HG03565 (cell line): ENCODE measurements at regions not wholly inside any gene's neighbourhood (a gene's known extent, or its start where the extent isn't known, plus 50 kb on each side); places are given as distances from the start of the nearest gene placed in this dataset.
"Not testable (repeated sequence)": the region's sequence is repeated elsewhere in the genome, so short reads cannot be mapped to it uniquely, and the experiment has no call there.

Experiments used
- ATAC-seq: cut with Tn5 transposase; IDR thresholded peaks from one replicate; pipeline ENCODE4 v1.9.1; 2021; ENCODE audit warnings: mild to moderate bottlenecking, moderate library complexity; ENCODE audit not compliant: unreplicated experiment

DNA sequence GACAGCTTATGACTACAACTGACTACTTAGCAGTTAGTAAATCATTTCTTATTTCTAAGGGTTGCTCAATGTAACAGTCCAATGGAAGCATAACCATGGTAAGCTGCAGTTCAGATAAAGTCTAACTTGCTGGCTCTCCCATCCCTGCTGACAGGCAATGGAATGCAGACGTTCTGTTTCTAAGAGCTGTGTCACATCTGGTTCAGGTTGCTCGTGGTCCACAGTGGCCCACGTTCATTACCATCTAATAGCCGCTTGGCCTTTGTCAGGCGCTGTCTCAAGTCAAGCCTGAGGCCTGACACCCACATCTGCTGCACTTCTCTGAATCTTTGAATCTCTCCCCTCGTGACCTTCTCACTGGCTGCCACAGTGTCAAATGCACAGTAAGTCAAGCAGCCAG, 240.8 kb downstream of the FGFR2 start:
- ATAC-seq, result no peak

DNA sequence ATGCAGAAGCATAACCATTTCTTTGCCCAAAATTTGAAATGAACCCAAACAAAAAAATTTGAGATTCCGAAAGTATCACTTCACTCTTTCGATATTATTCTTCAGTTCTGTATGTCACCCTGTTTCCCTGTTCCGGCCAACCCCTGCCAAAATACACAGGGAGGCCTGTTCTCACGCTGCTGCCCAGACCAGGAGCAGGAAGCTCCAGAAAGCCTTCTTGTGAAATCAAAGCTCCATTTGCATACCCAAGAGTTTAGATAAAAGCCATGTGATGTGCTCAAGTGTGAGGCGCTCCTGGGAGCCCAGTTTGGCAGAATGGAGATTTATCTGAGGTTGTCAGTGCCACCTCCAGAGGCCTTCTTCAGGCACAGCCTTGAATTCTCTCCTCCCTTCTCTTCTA, 236.2 kb downstream of the FGFR2 start:
- ATAC-seq, result no peak

DNA sequence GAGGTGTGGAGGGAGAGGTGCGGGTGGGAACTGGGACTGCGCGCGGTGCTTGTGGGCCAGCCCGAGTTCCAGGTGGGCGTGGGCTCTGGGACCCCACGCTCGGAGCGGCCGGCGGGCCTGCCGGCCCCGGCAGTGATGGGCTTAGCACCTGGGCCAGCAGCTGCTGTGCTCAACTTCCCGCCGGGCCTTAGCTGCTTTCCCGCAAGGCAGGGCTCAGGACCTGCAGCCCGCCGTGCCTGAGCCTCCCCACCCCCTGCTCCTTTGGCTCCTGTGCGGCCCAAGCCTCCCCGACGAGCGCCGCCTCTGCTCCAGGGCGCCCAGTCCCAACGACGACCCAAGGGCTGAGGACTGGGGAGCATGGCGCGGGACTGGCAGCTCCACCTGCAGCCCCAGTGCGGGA, 232.7 kb downstream of the FGFR2 start:
- ATAC-seq, result no peak

DNA sequence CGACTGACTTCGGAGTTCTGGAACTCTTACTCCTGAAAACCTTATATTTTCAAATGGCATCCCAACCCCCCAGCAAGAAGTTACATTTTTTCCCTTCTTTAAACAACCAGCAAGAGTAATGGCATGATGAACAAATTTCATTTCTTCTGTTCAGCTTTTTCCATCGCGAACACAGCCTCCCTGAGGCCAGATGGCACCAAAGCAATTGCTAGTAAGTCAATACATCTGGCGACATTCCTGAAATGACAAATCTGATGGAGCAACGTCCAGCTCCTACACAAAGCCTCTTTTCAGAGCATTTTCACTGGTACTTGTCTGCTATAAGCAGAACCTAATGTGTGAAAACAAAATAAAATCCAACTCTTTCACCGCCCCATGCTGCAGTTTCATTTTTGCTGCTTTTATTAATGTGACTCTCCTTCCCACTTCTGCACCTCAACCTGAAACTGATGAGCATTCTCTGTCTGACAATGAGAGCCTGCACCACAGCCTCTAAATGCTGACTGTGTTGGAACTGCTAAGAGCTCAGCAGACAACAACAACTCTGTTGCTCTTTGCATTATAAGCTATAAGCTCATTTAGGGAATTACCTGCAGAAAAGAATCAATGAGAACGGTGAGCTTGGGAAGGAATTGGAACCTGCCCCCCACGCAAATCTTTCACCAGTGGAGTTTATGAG, 229.8 kb downstream of the FGFR2 start:
- ATAC-seq, result no peak

DNA sequence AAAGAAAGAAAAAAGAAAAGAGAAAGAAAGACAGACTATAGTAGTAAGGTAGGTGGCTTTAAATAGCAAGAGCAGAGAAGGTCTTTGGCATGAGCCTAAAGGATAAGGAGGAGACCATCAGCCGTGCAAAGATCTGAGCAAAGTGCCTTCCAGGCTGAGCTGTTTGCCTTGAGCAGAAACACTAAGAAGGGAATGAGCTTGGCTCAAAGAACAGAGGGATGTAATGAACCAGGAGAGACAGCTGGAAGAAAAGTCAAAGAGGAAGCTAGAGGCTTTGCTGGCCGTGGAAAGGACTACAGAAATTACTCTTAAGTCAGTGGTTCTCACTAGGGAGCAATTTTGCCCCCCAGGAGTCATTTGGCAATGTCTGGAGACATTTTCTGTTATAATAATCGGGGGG, 228.6 kb downstream of the FGFR2 start:
- no peak for ATAC-seq

DNA sequence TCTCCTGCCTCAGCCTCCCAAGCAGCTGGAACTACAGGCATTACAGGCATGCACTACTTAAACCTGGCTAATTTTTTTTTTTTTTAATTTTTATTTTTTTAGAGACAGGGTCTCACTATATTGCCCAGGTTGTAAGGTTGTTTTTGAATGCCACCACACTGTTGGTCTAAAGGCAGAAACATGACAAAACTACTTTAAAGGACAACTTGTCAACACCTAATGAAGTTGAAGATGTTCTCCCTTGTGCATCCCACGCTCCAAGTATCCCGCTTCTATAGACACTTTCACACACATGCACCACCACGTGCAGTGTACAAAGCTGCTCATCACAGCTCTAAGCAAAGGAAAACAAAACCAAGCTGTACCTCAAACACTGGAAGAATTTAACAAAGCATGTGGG, 226.4 kb downstream of the FGFR2 start:
- no peak for ATAC-seq

DNA sequence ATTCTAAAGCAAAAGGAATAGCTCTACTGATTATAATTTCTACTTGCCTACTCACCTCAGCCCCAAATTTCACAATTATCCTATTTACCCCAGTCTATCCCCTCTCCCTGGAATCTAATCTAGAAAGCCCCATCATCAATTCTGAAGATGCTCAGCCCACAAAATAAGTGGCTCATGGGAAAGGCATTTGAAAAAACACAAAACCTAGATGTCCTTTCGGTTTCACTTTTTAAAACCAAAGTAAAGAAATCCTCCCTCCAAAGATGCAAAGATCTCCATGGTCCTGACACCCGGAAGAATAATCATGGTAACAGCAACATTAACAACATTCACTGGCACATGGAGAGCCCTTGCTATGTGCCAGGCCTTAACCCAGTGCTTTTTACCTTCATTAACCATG, 224.8 kb downstream of the FGFR2 start:
- ATAC-seq, result no peak

DNA sequence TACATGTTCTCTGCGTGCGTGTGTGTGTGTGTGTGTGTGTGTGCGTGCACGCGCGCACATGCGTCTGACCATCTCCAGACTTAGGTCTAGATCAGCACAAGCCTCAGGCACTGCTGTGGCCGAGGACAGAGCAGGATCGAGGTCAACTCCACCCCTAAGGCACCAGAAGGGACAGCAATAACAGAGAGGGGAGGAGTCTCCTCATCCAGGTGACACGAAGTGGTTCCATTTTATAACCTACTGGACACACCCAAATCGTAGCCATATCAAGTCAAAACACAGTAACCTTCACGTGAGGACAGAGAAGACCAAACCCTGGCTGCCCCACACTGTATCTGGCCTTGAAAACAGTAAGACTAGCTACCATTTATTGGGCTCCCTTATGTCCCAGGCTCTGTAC, 224.1 kb downstream of the FGFR2 start:
- ATAC-seq, result no peak

DNA sequence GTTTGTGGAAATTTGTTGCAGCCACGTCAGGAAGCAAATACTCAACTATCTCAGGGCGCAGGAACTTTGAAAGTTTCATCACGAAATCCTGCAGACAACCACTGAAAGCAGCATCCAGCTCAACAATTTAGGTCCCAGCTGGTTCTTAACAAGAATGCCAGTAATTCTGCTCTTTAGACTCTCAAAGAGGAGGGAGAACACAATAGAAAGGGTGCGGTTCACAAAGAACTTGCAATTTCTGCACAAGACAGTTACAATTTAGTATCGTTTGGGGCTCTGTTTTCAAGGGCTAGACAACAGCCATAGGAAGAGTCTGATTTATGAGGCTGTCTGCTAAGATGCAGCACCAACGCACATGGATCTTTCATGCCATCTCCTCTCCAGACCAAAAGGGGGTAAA, 223.1 kb downstream of the FGFR2 start:
- no peak for ATAC-seq

DNA sequence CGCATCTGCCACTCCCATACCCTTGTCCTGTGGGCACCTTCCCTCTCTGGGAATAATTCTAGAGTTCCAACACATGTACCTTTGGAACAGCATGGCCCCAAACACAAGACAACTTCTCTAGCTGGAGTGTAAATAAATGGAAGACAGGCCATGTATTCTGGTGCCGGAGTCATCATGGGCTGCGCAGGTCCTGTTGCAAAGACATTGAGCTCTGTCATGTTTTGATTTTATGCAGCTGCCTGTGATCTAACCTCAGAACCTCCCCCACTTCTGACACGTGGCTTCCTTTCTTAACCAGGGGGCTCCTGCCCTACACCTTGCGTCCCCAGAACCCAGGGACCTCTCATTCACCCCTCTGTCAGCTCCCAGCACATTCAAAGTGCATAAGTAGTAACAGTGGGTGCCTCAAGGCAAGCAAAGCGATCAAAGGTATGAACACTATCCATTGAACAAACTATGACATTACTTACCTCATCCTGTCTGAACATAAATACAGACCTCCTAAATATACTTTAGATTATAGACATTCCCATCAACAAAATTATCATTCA, 219.9 kb downstream of the FGFR2 start:
- no peak for ATAC-seq

DNA sequence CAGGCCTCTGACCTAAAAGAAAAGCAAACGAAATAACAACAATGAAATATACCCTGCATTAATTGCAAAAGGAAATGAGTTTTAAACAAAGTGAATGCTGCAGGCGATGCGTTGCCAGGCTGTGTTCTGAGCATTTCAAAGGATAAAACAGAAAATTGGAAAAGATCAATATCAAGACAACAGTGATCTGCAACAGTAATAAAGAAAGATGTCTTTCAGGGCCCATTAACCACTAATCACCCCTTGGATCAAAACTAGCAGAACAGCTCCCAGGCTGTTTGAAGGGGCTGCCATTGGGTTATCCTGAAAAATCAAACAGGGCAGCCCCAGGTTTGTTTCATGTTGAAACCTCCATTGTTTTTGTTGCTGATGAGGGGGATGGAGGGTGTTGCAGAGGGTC, 219.2 kb downstream of the FGFR2 start:
- ATAC-seq, result no peak

DNA sequence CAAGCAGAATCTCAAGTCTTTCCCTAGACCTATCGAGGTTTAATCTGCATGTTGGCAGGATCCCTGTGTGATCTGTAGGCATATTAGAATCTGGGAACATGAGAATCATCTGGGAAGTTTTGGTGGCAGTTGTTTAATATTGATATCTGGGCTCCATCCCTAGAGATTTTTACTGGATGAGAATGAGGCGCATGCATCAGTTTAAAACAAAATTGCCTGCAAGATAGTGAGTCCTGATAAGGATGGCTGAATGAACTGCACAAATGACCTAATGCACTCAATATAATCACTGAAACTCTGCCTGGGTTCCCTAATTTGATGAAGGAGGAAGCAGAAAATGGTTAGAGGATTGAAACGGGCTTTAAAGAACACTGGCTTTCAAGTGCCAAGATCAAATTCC, 218.0 kb downstream of the FGFR2 start:
- no peak for ATAC-seq

DNA sequence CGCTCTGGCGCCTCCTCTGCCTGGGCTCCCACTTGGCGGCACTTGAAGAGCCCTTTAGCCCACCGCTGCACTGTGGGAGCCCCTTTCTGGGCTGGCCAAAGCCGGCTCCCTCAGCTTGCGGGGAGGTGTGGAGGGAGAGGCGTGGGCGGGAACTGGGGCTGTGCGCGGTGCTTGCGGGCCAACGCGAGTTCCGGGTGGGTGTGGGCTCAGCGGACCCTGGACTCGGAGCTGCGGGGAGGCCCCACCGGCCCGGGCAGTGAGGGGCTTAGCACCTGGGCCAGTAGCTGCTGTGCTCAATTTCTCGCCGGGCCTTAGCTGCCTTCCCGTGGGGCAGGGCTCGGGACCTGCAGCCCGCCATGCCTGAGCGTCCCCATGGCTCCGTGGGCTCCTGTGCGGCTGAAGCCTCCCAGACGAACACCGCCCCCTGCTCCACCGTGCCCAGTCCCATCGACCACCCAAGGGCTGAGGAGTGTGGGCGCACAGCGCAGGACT, 216.2 kb downstream of the FGFR2 start:
- ATAC-seq, result not testable (repeated sequence)

DNA sequence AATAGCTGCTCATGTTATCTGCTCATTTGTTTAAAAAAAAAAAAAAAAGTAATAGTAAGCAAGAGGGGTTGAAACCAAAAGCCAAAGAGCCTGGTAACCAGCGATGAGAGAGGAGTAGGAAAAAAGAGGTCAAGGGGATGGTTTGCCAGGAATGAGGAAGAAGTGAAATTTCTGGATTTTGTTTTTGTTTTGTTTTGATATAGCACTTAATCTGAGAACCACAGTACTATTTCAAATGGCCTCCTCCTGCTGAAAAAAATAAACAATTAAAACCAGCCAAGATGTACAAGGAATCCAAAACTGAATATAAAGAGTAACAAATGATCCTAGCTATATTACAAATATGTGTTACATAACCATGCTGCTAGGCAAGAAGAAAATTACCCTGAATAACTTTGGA, 213.1 kb downstream of the FGFR2 start:
- ATAC-seq, result no peak

DNA sequence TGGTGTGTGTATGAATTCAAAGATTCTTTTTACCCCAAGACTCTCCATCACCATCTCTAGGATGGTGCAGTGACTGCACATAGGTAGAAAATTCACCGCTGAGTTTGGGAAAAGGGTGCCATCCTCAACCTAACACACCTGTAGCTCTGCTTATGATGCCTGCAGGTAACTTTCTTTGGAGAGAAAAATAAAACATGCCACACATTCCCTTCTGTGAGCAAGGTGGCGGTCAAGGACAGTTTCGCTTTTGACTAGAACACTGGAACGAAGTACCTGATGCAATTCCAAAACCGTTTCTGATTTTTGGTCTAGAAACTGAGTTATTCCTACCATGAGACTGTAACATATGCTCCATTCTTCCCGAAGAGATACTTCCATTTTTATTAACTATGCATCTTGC, 205.6 kb downstream of the FGFR2 start:
- no peak for ATAC-seq

DNA sequence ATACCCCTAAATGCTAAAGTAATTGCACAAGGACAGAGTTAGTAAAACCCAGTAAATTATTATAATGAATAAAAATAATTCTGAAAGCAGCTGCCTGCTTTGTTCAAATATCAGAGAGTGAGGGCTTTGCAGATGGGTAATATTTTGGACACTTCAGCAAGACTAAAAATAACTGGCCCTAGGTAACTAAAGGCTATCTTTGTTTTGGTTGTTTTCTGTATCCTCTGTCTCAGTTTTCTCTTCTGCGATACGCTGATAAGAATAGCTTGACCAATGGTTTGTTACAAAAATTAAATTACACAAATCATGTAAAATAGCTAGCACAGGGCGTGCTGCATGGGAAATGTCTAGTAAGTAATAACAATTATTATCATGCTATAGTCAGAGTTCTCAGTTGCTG, 204.7 kb downstream of the FGFR2 start:
- ATAC-seq, result no peak

DNA sequence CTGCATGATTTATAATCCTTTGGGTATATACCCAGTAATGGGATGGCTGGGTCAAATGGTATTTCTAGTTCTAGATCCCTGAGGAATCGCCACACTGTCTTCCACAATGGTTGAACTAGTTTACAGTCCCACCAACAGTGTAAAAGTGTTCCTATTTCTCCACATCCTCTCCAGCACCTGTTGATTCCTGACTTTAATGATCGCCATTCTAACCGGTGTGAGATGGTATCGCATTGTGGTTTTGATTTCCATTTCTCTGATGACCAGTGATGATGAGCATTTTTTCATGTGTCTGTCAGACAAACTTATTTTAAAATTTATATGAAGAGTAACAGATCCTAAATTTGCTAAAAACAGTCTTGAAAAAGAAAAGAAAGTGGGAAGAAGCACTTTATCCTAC, 197.7 kb downstream of the FGFR2 start:
- not testable (repeated sequence) for ATAC-seq

DNA sequence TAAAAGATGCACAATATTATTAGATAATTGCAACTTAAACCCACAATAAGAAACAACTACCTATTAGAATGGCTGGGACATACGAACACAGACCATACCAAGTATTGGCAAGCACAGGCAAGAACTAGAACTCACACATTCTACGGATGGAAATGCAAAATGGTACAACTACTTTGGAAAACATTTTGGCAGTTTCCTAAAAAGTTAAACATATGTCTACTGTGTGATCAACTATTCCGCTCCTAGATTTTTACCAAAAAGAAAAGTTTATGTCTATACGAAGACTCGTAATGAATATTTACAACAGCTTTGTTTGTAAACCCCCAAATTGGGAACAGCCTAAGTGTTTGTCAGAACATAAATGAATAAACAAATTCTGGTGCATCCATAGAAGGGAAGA, 194.7 kb downstream of the FGFR2 start:
- no peak for ATAC-seq

DNA sequence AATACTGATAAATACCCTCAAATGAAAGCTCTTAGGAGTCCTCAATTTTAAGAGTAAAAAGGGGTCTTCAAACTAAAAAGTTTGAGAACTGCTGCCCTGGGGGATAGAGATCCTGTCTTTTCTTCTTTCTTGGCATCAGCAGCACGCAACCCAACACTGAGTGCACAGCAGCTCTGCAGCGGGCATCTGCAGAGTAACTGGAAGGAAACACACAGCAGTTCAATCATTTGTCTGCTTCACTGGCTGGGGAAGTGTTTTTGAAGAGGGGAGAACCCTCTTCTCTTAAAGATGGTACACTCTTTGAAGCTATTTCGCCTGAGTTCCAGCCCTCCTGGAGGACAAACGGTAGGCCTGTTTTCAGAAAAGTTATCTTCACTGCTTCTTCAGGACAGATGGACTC, 193.6 kb downstream of the FGFR2 start:
- no peak for ATAC-seq

DNA sequence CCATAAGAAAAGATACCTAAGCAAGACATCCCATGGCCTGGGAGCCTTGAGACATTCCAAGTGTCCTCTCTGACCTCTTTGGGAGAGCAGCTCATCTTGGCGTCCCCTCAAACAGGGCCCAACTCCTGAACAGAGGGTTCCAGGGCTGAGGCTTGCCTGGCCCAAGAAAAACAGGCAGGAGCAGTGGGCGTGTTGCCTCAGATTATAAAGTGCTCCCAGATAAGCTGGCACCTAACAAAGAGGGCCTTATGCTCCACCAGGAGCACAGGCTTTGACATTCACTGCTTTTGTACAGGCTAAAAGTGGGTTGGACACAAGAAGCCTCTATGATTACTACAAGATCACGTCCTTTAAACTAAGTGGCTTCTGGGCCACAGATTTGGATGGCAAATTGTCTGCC, 193.1 kb downstream of the FGFR2 start:
- no peak for ATAC-seq

DNA sequence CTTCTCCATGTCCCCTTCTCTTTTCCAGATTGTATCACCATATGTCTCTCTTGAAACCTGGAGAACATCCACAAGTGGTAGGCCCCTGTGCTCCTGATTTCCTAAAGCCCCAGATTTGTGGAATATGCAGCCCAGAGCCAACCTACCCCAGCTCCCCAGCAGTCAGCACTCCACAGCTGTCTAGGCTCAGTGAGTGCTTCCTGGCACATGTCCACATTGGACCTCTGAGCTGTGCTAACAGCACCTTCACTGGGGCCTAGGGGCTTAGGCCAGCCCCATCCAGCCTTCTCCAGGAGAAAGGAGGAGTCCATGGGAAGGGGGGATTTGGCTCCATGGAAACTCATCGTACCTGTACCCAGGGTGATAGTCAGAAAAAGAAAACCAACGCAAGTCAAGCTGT, 192.7 kb downstream of the FGFR2 start:
- no peak for ATAC-seq

DNA sequence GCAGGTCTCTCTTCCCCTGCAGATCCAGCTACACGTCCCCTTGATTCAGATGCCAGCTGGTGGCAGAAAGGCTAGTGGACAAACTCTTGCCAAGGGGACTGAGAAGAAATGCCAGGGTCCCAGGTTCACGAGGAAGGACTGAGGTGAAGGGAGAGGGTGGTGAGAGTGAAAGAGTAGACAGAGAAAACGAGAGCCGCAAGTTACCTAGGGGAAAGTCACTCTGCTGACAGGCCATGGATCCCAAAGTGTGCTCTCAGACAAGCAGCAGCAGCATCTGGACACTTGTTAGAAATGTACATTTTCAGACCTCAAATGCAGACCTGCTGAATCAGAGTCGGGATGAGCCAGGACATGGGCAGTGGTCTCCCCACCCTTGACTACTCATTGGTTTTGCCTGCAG, 192.3 kb downstream of the FGFR2 start:
- ATAC-seq, result no peak
